HS-27A (cell line): ENCODE measurements at regions not wholly inside any gene's neighbourhood (a gene's known extent, or its start where the extent isn't known, plus 50 kb on each side); places are given as distances from the start of the nearest gene placed in this dataset.
"Not testable (repeated sequence)": the region's sequence is repeated elsewhere in the genome, so short reads cannot be mapped to it uniquely, and the experiment has no call there.

ENCODE experiments used
- DNase-seq: peaks from one replicate; pipeline ENCODE4 v3.0.0-alpha.2; 2012; ENCODE audit warnings: low read depth, missing footprints

GRCh38 chr4:66376921-66377320 is 706.6 kb upstream of the EPHA5 start:
- DNase-seq = no peak

- DNase-seq = no peak
These were observed 706.1 kb upstream of the EPHA5 start for GRCh38 chr4:66376396-66376795.

- DNase-seq = no peak
These were observed 703.0 kb upstream of the EPHA5 start for GRCh38 chr4:66373268-66373667.

- no peak for DNase-seq
These were observed 702.4 kb upstream of the EPHA5 start for GRCh38 chr4:66372706-66373105.

GRCh38 chr4:66367043-66367660 is 696.9 kb upstream of the EPHA5 start:
- no peak for DNase-seq

GRCh38 chr4:66360395-66360794 is 690.1 kb upstream of the EPHA5 start:
- not testable (repeated sequence) for DNase-seq

GRCh38 chr4:66357316-66357715 is 687.0 kb upstream of the EPHA5 start:
- DNase-seq = peak; percentile 88

- DNase-seq = no peak
These were observed 685.0 kb upstream of the EPHA5 start for GRCh38 chr4:66355328-66355727.

- peak; percentile 76 for DNase-seq
These were observed 681.5 kb upstream of the EPHA5 start for GRCh38 chr4:66351761-66352160.

GRCh38 chr4:66340286-66340893 is 670.1 kb upstream of the EPHA5 start:
- DNase-seq = no peak

GRCh38 chr4:66339007-66339406 is 668.7 kb upstream of the EPHA5 start:
- DNase-seq = no peak

- DNase-seq = no peak
These were observed 661.5 kb upstream of the EPHA5 start for GRCh38 chr4:66331761-66332160.

GRCh38 chr4:66330125-66330524 is 659.8 kb upstream of the EPHA5 start:
- no peak for DNase-seq

GRCh38 chr4:66328803-66329574 is 658.7 kb upstream of the EPHA5 start:
- no peak for DNase-seq

GRCh38 chr4:66307641-66308438 is 637.6 kb upstream of the EPHA5 start:
- DNase-seq = no peak

GRCh38 chr4:66300336-66300934 is 630.1 kb upstream of the EPHA5 start:
- no peak for DNase-seq

GRCh38 chr4:66298569-66298968 is 628.3 kb upstream of the EPHA5 start:
- no peak for DNase-seq

GRCh38 chr4:66297703-66298102 is 627.4 kb upstream of the EPHA5 start:
- no peak for DNase-seq

GRCh38 chr4:66294638-66295037 is 624.3 kb upstream of the EPHA5 start:
- DNase-seq = no peak

GRCh38 chr4:66284991-66285451 is 614.7 kb upstream of the EPHA5 start:
- DNase-seq = no peak

GRCh38 chr4:66279084-66279483 is 608.8 kb upstream of the EPHA5 start:
- DNase-seq = no peak
